Stomach smooth muscle (tissue), 2 donors: ENCODE measurements at regions not wholly inside any gene's neighbourhood (a gene's known extent, or its start where the extent isn't known, plus 50 kb on each side); places are given as distances from the start of the nearest gene placed in this dataset.

ENCODE experiments used
- H3K27ac ChIP-seq: one replicate; pipeline ENCODE4 v1.7.0; 2013; ENCODE audit warnings: mild to moderate bottlenecking, low read length, inconsistent platforms
- H3K27me3 ChIP-seq, 2 donors: one replicate each; pipeline ENCODE4 v1.7.0; 2013; ENCODE audit warnings: low read length in 2 of 2; ENCODE audit not compliant: insufficient read depth in 2 of 2, control insufficient read depth in 1 of 2
- H3K36me3 ChIP-seq, 2 donors: one replicate each; pipeline ENCODE4 v1.7.0; 2013; ENCODE audit warnings: low read length in 2 of 2; ENCODE audit not compliant: control insufficient read depth in 2 of 2, insufficient read depth in 2 of 2
- H3K4me1 ChIP-seq: one replicate; pipeline ENCODE4 v1.7.0; 2013; ENCODE audit warnings: low read length; ENCODE audit not compliant: control insufficient read depth, insufficient read depth
- H3K4me3 ChIP-seq, 2 donors: one replicate each; pipeline ENCODE4 v1.7.0; 2013; ENCODE audit warnings: low read length in 2 of 2
- H3K9ac ChIP-seq, 2 donors: one replicate each; pipeline ENCODE4 v1.7.0; 2013; ENCODE audit warnings: low read length in 2 of 2, mild to moderate bottlenecking in 1 of 2
- H3K9me3 ChIP-seq, 2 donors: one replicate each; pipeline ENCODE4 v1.7.0; 2013; ENCODE audit warnings: low read length in 2 of 2; ENCODE audit not compliant: control insufficient read depth in 2 of 2
- donor health status: healthy.
- donor health status: Pancreatic carcinoma.

DNA sequence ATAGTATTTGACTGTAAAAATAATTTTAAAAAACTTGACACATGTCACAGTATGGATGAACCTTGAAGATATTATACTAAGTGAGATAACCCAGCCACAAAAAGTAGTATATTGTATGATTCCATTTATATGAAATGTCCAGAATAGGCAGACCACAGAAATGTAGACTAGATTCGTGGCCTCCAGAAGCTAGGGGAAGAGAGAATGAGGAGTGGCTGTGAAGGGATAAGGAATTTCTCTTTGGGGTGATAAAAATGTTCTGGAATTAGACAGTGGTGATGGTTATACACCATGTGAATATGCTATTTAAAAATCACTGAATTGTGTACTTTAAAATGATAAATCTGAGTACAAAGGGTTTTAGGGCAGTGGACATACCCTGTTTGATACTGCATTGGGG, 253.1 kb upstream of the DYNLRB2 start:
- Histone ChIP-seq H3K4me3 (no peak overlapping the region), H3K36me3 (no peaks in the 10 kb centered on the region), H3K9ac (no peak overlapping the region), H3K4me1 (no peaks in the 10 kb centered on the region), H3K27ac (no peak overlapping the region), H3K9me3 (no peaks in the 10 kb centered on the region), H3K27me3 (no peaks in the 10 kb centered on the region)

DNA sequence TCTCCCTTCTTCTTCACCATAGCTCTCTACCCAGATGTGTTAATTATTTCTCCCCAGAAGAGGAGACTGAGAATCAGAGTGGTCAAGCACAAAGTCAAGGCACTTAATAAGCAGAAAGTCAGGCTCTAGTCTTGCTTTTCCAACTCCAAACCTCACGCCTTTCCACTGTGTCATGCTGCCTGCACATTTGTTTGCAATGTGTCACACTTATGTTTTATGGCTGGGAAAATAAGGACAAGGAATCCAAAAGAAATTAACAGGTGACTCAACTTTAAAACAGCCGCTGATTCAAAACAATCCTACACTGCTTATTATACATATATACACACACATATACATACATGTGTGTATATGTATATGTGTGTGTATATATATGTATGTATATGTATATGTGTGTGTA, 255.7 kb upstream of the DYNLRB2 start:
- Histone ChIP-seq H3K36me3 (no peaks in the 10 kb centered on the region), H3K27ac (no peak overlapping the region), H3K4me1 (no peaks in the 10 kb centered on the region), H3K4me3 (no peak overlapping the region), H3K9ac (no peak overlapping the region), H3K9me3 (no peaks in the 10 kb centered on the region), H3K27me3 (no peaks in the 10 kb centered on the region)

DNA sequence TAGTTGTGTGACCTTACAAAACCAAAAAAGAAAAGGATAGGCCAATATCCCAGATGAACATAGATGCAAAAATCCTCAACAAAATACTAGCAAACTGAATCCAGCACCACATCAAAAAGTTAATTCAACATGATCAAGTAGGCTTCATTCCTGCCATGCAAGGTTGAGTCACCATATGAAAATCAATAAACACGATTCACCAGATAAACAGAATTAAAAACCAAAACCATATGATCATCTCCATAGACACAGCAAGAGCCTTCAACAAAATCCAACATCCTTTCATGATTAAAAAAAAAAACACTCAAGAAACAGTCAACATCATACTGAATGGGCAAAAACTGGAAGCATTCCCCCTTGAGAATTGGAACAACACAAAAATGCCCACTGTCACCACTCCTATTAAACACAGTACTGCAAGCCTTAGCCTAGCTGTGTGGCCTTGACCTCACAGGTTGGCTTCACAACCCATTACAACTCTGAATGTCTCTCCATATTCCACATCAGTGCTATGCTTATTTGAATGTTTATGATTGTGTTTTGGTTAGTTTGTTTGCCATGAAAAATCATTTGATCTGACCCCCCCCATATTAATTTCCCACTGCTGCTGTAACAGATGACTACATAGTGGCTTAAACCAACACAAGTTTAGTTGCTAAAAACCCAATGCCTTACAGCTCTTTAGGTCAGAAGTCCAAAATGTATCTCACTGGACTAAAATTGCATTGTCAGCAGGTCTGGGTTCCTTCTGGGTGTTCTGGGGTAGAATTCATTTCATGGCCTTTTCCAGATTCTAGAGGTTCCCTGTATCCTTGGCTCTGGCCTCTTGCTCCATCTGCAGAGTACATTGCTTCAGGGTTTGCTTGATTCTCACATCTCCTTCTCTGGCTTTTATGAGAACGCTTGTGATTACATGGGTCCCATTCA, 257.1 kb upstream of the DYNLRB2 start:
- H3K36me3 ChIP-seq: no peaks in the 10 kb centered on the region
- H3K9me3 ChIP-seq: no peaks in the 10 kb centered on the region
- no peak overlapping the region for H3K4me3 ChIP-seq
- no peaks in the 10 kb centered on the region for H3K4me1 ChIP-seq
- H3K27me3 ChIP-seq: no peaks in the 10 kb centered on the region
- H3K27ac ChIP-seq: no peak overlapping the region
- no peak overlapping the region for H3K9ac ChIP-seq

DNA sequence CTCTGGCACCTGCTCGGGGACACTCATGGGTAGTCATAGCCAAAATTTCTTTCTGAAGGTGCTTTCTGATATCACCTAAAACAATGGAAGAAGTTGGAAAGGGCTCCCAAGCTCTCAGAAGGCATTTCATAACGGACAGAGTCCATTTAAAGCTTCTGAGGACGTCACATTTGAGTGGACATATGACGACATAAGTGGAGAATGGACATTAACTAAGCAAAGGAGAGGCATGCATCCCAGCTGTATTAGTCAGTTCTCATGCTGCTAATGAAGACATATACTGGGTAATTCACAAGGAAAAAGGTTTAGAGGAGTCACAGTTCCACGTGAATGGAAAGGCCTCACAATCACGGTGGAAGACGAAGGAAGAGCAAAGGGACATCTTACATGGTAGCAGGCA, 260.2 kb upstream of the DYNLRB2 start:
- Histone ChIP-seq H3K27me3 (no peaks in the 10 kb centered on the region), H3K36me3 (no peaks in the 10 kb centered on the region), H3K27ac (no peak overlapping the region), H3K9me3 (no peaks in the 10 kb centered on the region), H3K9ac (no peak overlapping the region), H3K4me1 (no peaks in the 10 kb centered on the region), H3K4me3 (no peak overlapping the region)

DNA sequence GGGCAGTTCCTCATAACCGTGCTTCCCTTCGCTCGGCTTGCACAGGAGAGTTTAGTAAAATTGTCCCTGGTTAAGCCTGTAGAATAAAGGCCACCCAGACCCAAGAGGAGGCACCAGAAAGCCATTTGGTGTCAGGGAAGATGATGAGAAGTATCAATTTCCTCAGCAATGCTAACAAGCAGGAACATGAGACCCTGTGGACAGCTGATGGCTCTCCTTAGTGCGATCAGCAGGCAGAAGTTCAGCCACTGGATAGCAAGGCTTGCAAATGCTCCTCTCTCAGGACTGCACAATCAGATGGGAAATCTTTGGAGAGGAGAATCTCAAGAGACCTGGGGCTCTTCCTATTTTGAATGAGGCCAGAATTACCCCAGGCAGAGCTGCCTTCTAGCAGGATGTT, 261.1 kb upstream of the DYNLRB2 start:
- no peaks in the 10 kb centered on the region for H3K27me3 ChIP-seq
- no peak overlapping the region for H3K9ac ChIP-seq
- H3K27ac ChIP-seq: no peak overlapping the region
- no peaks in the 10 kb centered on the region for H3K36me3 ChIP-seq
- H3K4me1 ChIP-seq: no peaks in the 10 kb centered on the region
- no peaks in the 10 kb centered on the region for H3K9me3 ChIP-seq
- H3K4me3 ChIP-seq: no peak overlapping the region

DNA sequence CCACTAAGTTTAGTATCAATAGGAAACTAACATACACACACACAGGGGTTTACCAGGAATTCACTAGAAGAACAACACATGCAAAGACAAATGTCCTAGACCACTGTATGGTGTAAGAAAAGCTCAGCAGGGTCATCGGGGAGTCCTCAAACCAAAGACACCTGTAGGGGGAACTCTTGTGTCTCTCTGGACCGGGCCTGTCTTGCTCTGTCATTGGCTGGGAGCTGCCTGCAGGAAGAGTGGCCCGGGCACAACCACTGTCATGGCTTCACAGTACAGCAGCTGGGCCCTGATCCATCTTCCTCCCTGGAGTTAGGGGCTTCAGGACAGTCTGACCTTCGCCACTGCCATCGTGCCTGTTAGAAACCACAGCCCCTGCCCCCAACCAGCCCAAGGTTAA, 263.6 kb upstream of the DYNLRB2 start:
- no peaks in the 10 kb centered on the region for H3K9me3 ChIP-seq
- H3K4me1 ChIP-seq: no peaks in the 10 kb centered on the region
- H3K36me3 ChIP-seq: no peaks in the 10 kb centered on the region
- H3K27me3 ChIP-seq: no peaks in the 10 kb centered on the region
- no peak overlapping the region for H3K9ac ChIP-seq
- no peak overlapping the region for H3K4me3 ChIP-seq
- H3K27ac ChIP-seq: no peak overlapping the region

DNA sequence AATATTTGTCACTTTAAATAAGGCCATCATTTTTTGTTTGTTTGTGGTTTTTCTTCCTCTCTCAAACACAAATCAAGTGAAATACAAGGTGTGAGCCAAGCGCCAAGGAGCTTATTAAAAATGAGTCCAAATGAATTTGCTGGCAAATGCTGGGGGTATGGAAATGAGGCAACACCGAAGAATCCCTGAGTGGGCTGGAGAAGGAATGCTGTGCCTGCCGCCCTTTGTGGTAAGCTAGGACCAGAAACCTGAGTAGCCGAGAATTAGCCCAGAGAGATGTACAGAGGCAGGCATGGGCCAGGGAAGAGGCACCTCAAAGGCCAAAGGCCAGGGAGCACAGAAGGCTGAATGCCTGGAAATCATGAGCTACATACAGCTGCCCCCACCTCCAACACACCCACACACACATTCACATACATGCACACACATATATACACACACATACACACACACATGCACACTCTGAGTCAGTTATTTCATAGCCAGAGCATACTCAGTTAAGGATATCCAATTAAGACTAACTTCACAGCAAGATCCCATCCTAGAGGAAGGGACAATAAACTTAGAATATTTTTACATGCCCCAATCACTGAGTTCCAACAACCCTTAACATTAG, 266.1 kb upstream of the DYNLRB2 start:
- H3K27ac ChIP-seq: no peak overlapping the region
- H3K9me3 ChIP-seq: no peaks in the 10 kb centered on the region
- no peaks in the 10 kb centered on the region for H3K36me3 ChIP-seq
- H3K4me3 ChIP-seq: no peak overlapping the region
- H3K4me1 ChIP-seq: no peaks in the 10 kb centered on the region
- H3K9ac ChIP-seq: no peak overlapping the region
- H3K27me3 ChIP-seq: no peaks in the 10 kb centered on the region

DNA sequence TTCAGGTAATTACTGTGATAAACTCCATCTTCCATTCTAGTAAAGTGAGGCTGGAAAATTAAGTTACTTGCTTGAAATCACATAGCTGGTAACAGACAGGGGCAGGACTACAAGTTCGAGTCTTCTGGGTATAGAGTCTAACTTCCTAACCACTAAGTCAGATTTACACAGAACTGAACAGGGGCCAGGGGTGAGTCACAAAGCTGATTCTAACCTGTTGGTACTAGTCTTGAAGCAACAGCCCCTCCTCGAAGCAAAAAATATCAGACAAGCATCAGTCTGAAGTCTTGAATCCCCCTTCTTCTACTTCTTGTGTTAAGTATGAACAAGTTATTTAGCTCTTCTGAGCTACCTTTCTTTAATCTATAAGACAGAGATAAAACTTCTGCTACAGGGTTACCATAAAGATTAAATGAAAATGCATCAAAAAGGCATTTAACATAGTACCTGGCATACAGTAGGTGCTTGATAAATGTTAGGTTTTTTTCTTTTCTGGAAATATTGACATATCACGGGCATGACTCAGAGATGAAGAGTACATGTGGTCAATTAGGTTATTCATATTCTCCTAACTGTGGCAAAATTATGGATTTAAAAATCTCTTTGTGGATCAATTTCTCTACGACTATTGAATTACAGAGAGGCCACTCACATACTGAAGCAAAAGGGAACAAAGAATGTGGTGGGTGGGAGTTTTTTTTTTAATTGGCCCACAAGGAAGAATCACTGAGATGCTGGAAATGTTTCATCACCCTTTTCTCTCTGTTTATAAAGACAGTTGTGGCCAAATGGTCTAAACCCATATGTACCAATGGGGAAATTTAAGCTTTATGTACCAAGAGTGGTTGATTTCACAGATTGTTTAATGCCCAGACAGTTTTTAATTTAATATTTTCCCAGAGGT, 266.9 kb upstream of the DYNLRB2 start:
- H3K9ac ChIP-seq: no peak overlapping the region
- no peaks in the 10 kb centered on the region for H3K4me1 ChIP-seq

DNA sequence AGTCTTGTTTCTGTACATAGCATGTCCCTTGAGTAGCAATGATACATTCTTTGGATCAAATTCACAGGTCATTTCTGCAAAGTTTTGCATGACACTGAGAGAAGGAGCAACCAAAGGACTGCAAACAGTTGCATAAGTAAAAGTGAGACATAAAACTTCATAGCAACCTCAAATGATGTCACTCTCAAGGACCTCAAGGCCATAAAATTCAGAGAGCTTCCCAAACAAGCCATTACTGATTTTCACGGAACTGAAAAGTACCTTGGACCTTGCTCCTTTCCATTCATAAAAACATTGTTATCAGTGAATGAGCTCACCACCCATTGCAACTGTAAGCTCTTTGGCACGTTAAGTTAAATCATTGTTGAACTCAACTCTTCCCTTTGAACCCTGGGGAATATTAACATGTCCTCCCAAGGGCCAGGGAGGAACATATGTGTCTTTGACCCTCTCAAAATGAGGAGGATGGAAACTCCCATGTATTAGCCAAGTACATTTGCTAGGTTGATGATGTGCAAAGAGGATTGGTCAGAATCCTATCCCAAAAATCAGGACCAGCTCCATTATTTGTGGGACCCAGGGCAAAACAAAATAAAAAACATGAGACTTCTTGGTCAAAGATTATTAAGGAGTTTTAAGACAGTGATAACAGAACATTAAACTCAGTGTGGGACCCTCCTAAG, 275.0 kb upstream of the DYNLRB2 start:
- Histone ChIP-seq H3K9ac (no peak overlapping the region), H3K4me3 (no peak overlapping the region), H3K9me3 (no peaks in the 10 kb centered on the region), H3K36me3 (no peaks in the 10 kb centered on the region), H3K27ac (no peak overlapping the region), H3K27me3 (peaks cover 0 to 5% of the 10 kb centered on the region in 2 donors), H3K4me1 (no peaks in the 10 kb centered on the region)

More for the DNA sequence above, 266.9 kb upstream of the DYNLRB2 start:
- no peak overlapping the region for H3K4me3 ChIP-seq
- H3K27me3 ChIP-seq: no peaks in the 10 kb centered on the region
- no peaks in the 10 kb centered on the region for H3K36me3 ChIP-seq
- no peaks in the 10 kb centered on the region for H3K9me3 ChIP-seq
- H3K27ac ChIP-seq: no peak overlapping the region
